ENCODE measurements at regions not wholly inside any gene's neighbourhood (a gene's known extent, or its start where the extent isn't known, plus 50 kb on each side); places are given as distances from the start of the nearest gene placed in this dataset.

GRCh38 chr5:92418341-92418740, 1035.2 kb upstream of the ARRDC3 start:
- no peaks in the 10 kb centered on the region for H3K27me3 ChIP-seq (ENCODE audit: insufficient read depth, low read length)
- H3K9me3 ChIP-seq (ENCODE audit: low read length), result peaks cover 4% of the 10 kb centered on the region; the same call in 1 of the 2 replicates
- H3K36me3 ChIP-seq (ENCODE audit: insufficient read depth, low read length), result no peaks in the 10 kb centered on the region
- no peak overlapping the region for H3K4me2 ChIP-seq (ENCODE audit: low read length)
- no peak overlapping the region for H3K27ac ChIP-seq (ENCODE audit: low read depth, low read length, poor library complexity, severe bottlenecking)
- no peaks in the 10 kb centered on the region for H3K4me1 ChIP-seq (ENCODE audit: insufficient read depth, low read length, severe bottlenecking)
- H3F3A ChIP-seq (ENCODE audit: insufficient read depth, low read length), result no peaks in the 10 kb centered on the region
- TF ChIP-seq, protein P1, sequence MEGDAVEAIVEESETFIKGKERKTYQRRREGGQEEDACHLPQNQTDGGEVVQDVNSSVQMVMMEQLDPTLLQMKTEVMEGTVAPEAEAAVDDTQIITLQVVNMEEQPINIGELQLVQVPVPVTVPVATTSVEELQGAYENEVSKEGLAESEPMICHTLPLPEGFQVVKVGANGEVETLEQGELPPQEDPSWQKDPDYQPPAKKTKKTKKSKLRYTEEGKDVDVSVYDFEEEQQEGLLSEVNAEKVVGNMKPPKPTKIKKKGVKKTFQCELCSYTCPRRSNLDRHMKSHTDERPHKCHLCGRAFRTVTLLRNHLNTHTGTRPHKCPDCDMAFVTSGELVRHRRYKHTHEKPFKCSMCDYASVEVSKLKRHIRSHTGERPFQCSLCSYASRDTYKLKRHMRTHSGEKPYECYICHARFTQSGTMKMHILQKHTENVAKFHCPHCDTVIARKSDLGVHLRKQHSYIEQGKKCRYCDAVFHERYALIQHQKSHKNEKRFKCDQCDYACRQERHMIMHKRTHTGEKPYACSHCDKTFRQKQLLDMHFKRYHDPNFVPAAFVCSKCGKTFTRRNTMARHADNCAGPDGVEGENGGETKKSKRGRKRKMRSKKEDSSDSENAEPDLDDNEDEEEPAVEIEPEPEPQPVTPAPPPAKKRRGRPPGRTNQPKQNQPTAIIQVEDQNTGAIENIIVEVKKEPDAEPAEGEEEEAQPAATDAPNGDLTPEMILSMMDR (IDR thresholded peaks at IDR 0.05; ENCODE audit: low read length), result no peak
- no peak for TF ChIP-seq EZH2 (IDR thresholded peaks at IDR 0.05; ENCODE audit: borderline replicate concordance, low read length)
- H2AFZ ChIP-seq (ENCODE audit: low read length), result no peak overlapping the region
- no peaks in the 10 kb centered on the region for H3K9me2 ChIP-seq (ENCODE audit: low read depth, low read length)
- no peaks in the 10 kb centered on the region for H3K79me2 ChIP-seq (ENCODE audit: insufficient read depth, low read length)
- H3K9ac ChIP-seq (ENCODE audit: low read length), result no peak overlapping the region
- no peak overlapping the region for H3K4me3 ChIP-seq (ENCODE audit: low read depth, low read length, poor library complexity, severe bottlenecking)
- H4K20me1 ChIP-seq (ENCODE audit: insufficient read depth, low read length), result no peaks in the 10 kb centered on the region

DNA sequence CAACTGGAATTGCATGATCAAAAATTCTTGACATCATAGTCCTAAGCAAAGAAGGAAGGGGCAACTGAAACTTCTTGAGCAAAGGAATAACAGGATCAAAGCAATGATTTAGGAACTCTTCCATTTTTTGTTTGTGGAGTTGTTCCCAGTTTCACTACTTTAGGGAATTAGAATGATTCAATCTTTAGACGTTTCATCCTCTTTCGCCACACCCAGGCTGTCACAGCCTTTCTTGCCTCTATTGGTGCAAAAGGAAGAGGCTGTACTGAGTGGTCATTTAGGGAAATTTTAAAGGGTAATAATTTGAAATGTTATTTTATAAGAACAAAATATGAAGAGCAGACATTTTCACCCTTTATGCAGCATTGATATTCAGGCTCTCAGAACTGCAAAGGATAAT, 1026.0 kb upstream of the ARRDC3 start:
- H4K20me1 ChIP-seq (ENCODE audit: insufficient read depth, low read length), result no peaks in the 10 kb centered on the region
- no peak overlapping the region for H2AFZ ChIP-seq (ENCODE audit: low read length)
- no peak overlapping the region for H3K9ac ChIP-seq (ENCODE audit: low read length)

DNA sequence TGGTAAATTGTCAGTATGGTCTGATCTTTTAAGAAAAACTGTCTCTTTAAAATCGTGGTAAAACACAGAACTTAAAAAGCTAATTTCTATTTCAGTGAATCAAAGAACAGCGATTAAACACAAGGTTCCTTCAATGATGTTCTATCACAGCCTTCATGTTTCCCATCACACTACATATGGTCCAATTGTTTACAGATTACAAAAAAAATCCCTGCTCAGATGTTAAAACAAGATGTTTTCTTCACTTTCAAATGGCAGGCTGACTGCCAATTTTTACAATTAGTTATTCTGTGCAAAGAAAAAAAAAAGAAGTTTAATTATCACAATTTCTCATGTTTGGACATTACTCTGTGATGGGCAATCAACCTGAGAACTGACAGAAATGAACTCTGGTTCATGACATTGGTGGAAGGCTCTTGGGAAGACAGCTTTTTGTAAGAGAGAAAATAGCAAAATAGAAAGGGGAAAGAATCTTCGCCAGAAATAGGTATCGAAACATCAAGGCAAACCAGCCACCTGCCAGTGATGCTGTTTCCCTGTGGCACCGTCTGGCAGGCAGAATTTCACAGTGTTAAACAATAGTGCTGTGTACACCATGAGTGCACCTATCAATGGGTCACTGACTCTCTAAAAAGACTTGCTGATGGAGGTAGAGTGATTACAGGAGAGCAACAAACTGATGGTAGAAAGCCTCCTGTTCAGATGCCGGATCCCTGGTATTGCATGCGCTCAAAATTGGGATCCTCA, 1020.0 kb upstream of the ARRDC3 start:
- Histone ChIP-seq H3K9me2 (ENCODE audit: low read depth, low read length) (no peaks in the 10 kb centered on the region), H3K27ac (ENCODE audit: low read depth, low read length, poor library complexity, severe bottlenecking) (no peak overlapping the region), H3K36me3 (ENCODE audit: insufficient read depth, low read length) (no peaks in the 10 kb centered on the region), H3K9ac (ENCODE audit: low read length) (no peak overlapping the region), H3F3A (ENCODE audit: insufficient read depth, low read length) (no peaks in the 10 kb centered on the region), H3K79me2 (ENCODE audit: insufficient read depth, low read length) (no peaks in the 10 kb centered on the region), H3K4me3 (ENCODE audit: low read depth, low read length, poor library complexity, severe bottlenecking) (no peak overlapping the region), H2AFZ (ENCODE audit: low read length) (no peak overlapping the region), H3K4me1 (ENCODE audit: insufficient read depth, low read length, severe bottlenecking) (no peaks in the 10 kb centered on the region), H3K9me3 (ENCODE audit: low read length) (no peaks in the 10 kb centered on the region), H3K27me3 (ENCODE audit: insufficient read depth, low read length) (no peaks in the 10 kb centered on the region), H3K4me2 (ENCODE audit: low read length) (no peak overlapping the region), H4K20me1 (ENCODE audit: insufficient read depth, low read length) (no peaks in the 10 kb centered on the region)
- TF ChIP-seq EZH2 (IDR thresholded peaks at IDR 0.05; ENCODE audit: borderline replicate concordance, low read length), result no peak
- TF ChIP-seq, protein P1 (IDR thresholded peaks at IDR 0.05; ENCODE audit: low read length), result no peak

More for the DNA sequence above, 1026.0 kb upstream of the ARRDC3 start:
- H3K27ac ChIP-seq (ENCODE audit: low read depth, low read length, poor library complexity, severe bottlenecking), result no peak overlapping the region
- H3K79me2 ChIP-seq (ENCODE audit: insufficient read depth, low read length), result no peaks in the 10 kb centered on the region
- H3K36me3 ChIP-seq (ENCODE audit: insufficient read depth, low read length), result no peaks in the 10 kb centered on the region
- no peaks in the 10 kb centered on the region for H3F3A ChIP-seq (ENCODE audit: insufficient read depth, low read length)
- no peak overlapping the region for H3K4me2 ChIP-seq (ENCODE audit: low read length)
- H3K4me1 ChIP-seq (ENCODE audit: insufficient read depth, low read length, severe bottlenecking), result no peaks in the 10 kb centered on the region
- no peak for TF ChIP-seq EZH2 (IDR thresholded peaks at IDR 0.05; ENCODE audit: borderline replicate concordance, low read length)
- TF ChIP-seq, protein P1 (IDR thresholded peaks at IDR 0.05; ENCODE audit: low read length), result no peak
- H3K27me3 ChIP-seq (ENCODE audit: insufficient read depth, low read length), result no peaks in the 10 kb centered on the region
- no peaks in the 10 kb centered on the region for H3K9me2 ChIP-seq (ENCODE audit: low read depth, low read length)
- H3K9me3 ChIP-seq (ENCODE audit: low read length), result no peaks in the 10 kb centered on the region
- H3K4me3 ChIP-seq (ENCODE audit: low read depth, low read length, poor library complexity, severe bottlenecking), result no peak overlapping the region

All from OCI-LY1 (cell line).